GM12878 (cell line): ENCODE measurements at regions not wholly inside any gene's neighbourhood (a gene's known extent, or its start where the extent isn't known, plus 50 kb on each side); places are given as distances from the start of the nearest gene placed in this dataset.

ENCODE experiments used
- ATAC-seq: fragments of 200-7000 bp; cut with Tn5 transposase; 3 replicates; pipeline ENCODE4 v1.9.1; 2020; ENCODE audit warnings: mild to moderate bottlenecking, moderate library complexity
- BruUV-seq: library from RNA; stranded (reverse); fragments of 400-500 nt; replicated peaks from 2 replicates; lab custom pipeline; 2021; lab: Mats Ljungman, UMichigan
- CTCF ChIA-PET: fragments of 300-600 bp; sonication (Branson Sonifier 250); formaldehyde crosslinking; extraction: SDS; loops from one replicate; lab custom pipeline; 2021; ENCODE audit warnings: inconsistent platforms; lab: Yijun Ruan, JAX
- POLR2A ChIA-PET: fragments of 350-600 bp; formaldehyde crosslinking; extraction: SDS; loops from one replicate; lab custom pipeline; 2021; ENCODE audit warnings: inconsistent platforms; lab: Charles Lee
- RAD21 ChIA-PET: fragments of 300-600 bp; sonication (Branson Sonifier 250); formaldehyde crosslinking; loops from one replicate; lab custom pipeline; 2023; ENCODE audit warnings: antibody characterized with exemption; ENCODE audit not compliant: unreplicated experiment; lab: Charles Lee
- SMC1A ChIA-PET: fragments of 300-600 bp; sonication (Branson Sonifier 250); formaldehyde crosslinking; loops from one replicate; lab custom pipeline; 2023; ENCODE audit not compliant: unreplicated experiment, uncharacterized antibody; lab: Charles Lee
- DNase-seq: peaks from one replicate; pipeline ENCODE4 v3.0.0-alpha.2; 2011; ENCODE audit warnings: low read depth, low spot score
- FAIRE-seq: peaks from 3 replicates; lab custom pipeline; 2011; peaks lifted over from hg19 to GRCh38; lab: Jason Lieb, UNC
- H2AFZ ChIP-seq: 2 replicates; pipeline ENCODE4 v1.6.0; 2011; ENCODE audit warnings: low read depth, low read length, control low read depth; ENCODE audit not compliant: control insufficient read depth
- H3K27ac ChIP-seq: 2 replicates; pipeline ENCODE4 v1.5.1; 2011; ENCODE audit warnings: control low read depth; ENCODE audit not compliant: control insufficient read depth, insufficient read depth
- H3K27me3 ChIP-seq, 2 experiments: replicated peaks in 1 of 2; 2 replicates each; pipeline versions ENCODE4 v1.6.0 to v1.6.1; 2011; ENCODE audit warnings: low read length in 1 of 2; ENCODE audit not compliant: control insufficient read depth in 2 of 2, insufficient read depth in 2 of 2
- H3K36me3 ChIP-seq, 2 experiments: 2 replicates each; pipeline ENCODE4 v1.5.1; 2011; ENCODE audit warnings: low read length in 1 of 2; ENCODE audit not compliant: control insufficient read depth in 2 of 2, insufficient read depth in 2 of 2
- H3K4me1 ChIP-seq: 2 replicates; pipeline ENCODE4 v1.6.1; 2011; ENCODE audit warnings: mild to moderate bottlenecking, low read length, moderate library complexity, mixed read lengths; ENCODE audit not compliant: control insufficient read depth, insufficient read depth
- H3K4me2 ChIP-seq: 2 replicates; pipeline ENCODE4 v1.6.0; 2011; ENCODE audit warnings: control low read depth; ENCODE audit not compliant: control insufficient read depth, insufficient read depth
- H3K4me3 ChIP-seq: fragments of 200-600 bp; sonication (generic); 2 replicates; pipeline ENCODE4 v1.5.1; 2016
- H3K79me2 ChIP-seq: 2 replicates; pipeline ENCODE4 v1.6.0; 2011; ENCODE audit warnings: low read length; ENCODE audit not compliant: control insufficient read depth, insufficient read depth
- H3K9ac ChIP-seq: 2 replicates; pipeline ENCODE4 v1.8.0; 2011; ENCODE audit warnings: low read length, control low read depth, mixed read lengths; ENCODE audit not compliant: control insufficient read depth, insufficient read depth
- H3K9me3 ChIP-seq: replicated peaks from 3 replicates; pipeline ENCODE4 v1.5.1; 2011; ENCODE audit warnings: mild to moderate bottlenecking, low read length; ENCODE audit not compliant: control insufficient read depth, insufficient read depth
- H4K20me1 ChIP-seq: 2 replicates; pipeline ENCODE4 v1.6.0; 2011; ENCODE audit not compliant: control insufficient read depth, insufficient read depth
- ASH2L ChIP-seq: fragments of 300-600, 200-600 bp; sonication (generic); IDR thresholded peaks from 2 replicates; pipeline ENCODE4 v1.6.1; 2017; ENCODE audit warnings: low read depth, mild to moderate bottlenecking, borderline replicate concordance
- ATF7 ChIP-seq: fragments of 450-650 bp; IDR thresholded peaks from 2 replicates; pipeline ENCODE4 v1.6.1; 2016; ENCODE audit warnings: low read depth, mild to moderate bottlenecking
- BCL11A ChIP-seq: IDR thresholded peaks from 2 replicates; pipeline ENCODE4 v1.6.1; 2011; ENCODE audit warnings: low read depth, low read length
- BMI1 ChIP-seq: fragments of 450-650 bp; IDR thresholded peaks from 2 replicates; pipeline ENCODE4 v1.6.1; 2016; ENCODE audit warnings: mild to moderate bottlenecking, moderate library complexity, borderline replicate concordance
- CEBPB ChIP-seq, 2 experiments: fragments of 150-350 bp in 1 of 2; IDR thresholded peaks; 2 replicates each; pipeline ENCODE4 v1.6.1; 2012 to 2014; ENCODE audit warnings: low read depth in 2 of 2, low read length in 2 of 2, borderline replicate concordance in 1 of 2, inconsistent platforms in 1 of 2
- CUX1 ChIP-seq: IDR thresholded peaks from 2 replicates; pipeline ENCODE4 v1.6.1; 2012; ENCODE audit warnings: improper control_type of control experiment, low read depth, low read length; ENCODE audit not compliant: insufficient replicate concordance
- ETV6 ChIP-seq, 2 experiments: fragments of 450-650 bp in 1 of 2; IDR thresholded peaks in 1 of 2; conservative IDR thresholded peaks in 1 of 2; 2 replicates each; pipeline ENCODE4 v1.6.1; 2014; ENCODE audit warnings: antibody characterized with exemption in 1 of 2, borderline replicate concordance in 1 of 2, low read depth in 1 of 2, mild to moderate bottlenecking in 1 of 2, moderate library complexity in 1 of 2
- FOXK2 ChIP-seq: fragments of 450-650 bp; IDR thresholded peaks from 2 replicates; pipeline ENCODE4 v1.6.1; 2017; ENCODE audit warnings: mild to moderate bottlenecking, moderate library complexity
- PML ChIP-seq: IDR thresholded peaks from 2 replicates; pipeline ENCODE4 v1.6.1; 2012; ENCODE audit warnings: low read length, inconsistent platforms
- RBBP5 ChIP-seq: fragments of 200-600 bp; sonication (generic); conservative IDR thresholded peaks from 2 replicates; pipeline ENCODE4 v1.6.1; 2016
- RUNX3 ChIP-seq: IDR thresholded peaks from 2 replicates; pipeline ENCODE4 v1.6.1; 2012; ENCODE audit warnings: low read length, inconsistent platforms
- SPI1 ChIP-seq: IDR thresholded peaks from 2 replicates; pipeline ENCODE4 v1.6.1; 2011; ENCODE audit warnings: low read depth, mild to moderate bottlenecking, low read length, moderate library complexity, borderline replicate concordance; ENCODE audit not compliant: insufficient read depth
- SUZ12 ChIP-seq: fragments of 200-600 bp; sonication (generic); IDR thresholded peaks from one replicate; pipeline ENCODE4 v1.6.1; 2018; ENCODE audit warnings: antibody characterized with exemption, mild to moderate bottlenecking; ENCODE audit not compliant: unreplicated experiment
- YY1 ChIP-seq: IDR thresholded peaks from 2 replicates; pipeline ENCODE4 v1.6.1; 2011; ENCODE audit warnings: low read depth, mild to moderate bottlenecking, low read length
- WGBS: methylation state at CpG from one replicate; pipeline ENCODE4 v1.1.6; 2016; ENCODE audit warnings: low lambda C conversion rate; ENCODE audit not compliant: insufficient replicate concordance, insufficient coverage; ENCODE audit errors: missing lambda C conversion rate; 5-methylcytosine and 5-hydroxymethylcytosine counted together
- in situ Hi-C: fragments of 300-500 bp; cut with MboI; formaldehyde crosslinking; loops from 9 replicates; pipeline ENCODE4 v1.14.3; 2018; ENCODE audit warnings: mixed read lengths
- intact Hi-C: fragments of 100-400 bp; cut with micrococcal nuclease; formaldehyde crosslinking; loops from one replicate; pipeline ENCODE4 v1.14.2; 2022; ENCODE audit not compliant: unreplicated experiment

- in situ Hi-C loops, result no loop called here
- ChIA-PET RAD21 (no interaction called here), POLR2A (no interaction called here), SMC1A (no interaction called here), CTCF (no interaction called here)
- Histone ChIP-seq H3K4me2 (no peak overlapping the region), H3K4me1 (no peaks in the 10 kb centered on the region), H3K4me3 (no peak overlapping the region), H3K79me2 (no peaks in the 10 kb centered on the region), H2AFZ (no peak overlapping the region), H3K36me3 (no peaks in the 10 kb centered on the region), H3K27me3 (no peaks in the 10 kb centered on the region), H3K9ac (no peak overlapping the region), H4K20me1 (no peaks in the 10 kb centered on the region), H3K9me3 (no peaks in the 10 kb centered on the region), H3K27ac (no peak overlapping the region)
- no TSS peak for BruUV-seq
- ATAC-seq, result no peak
- no peak for TF ChIP-seq PML
- no peak for TF ChIP-seq RBBP5
- no peak for TF ChIP-seq CEBPB (IDR thresholded peaks at IDR 0.05; ENCODE audit: borderline replicate concordance in 1 of 2, low read depth in 2 of 2, low read length in 2 of 2)
- no peak for DNase-seq
- WGBS, result 32% methylated on average over 5 of the region's 5 CpGs
- intact Hi-C loops, result no loop called here
- FAIRE-seq, result no peak
Measured at GRCh38 chr14:85344171-85344570, 185.8 kb upstream of the FLRT2 start.

DNA sequence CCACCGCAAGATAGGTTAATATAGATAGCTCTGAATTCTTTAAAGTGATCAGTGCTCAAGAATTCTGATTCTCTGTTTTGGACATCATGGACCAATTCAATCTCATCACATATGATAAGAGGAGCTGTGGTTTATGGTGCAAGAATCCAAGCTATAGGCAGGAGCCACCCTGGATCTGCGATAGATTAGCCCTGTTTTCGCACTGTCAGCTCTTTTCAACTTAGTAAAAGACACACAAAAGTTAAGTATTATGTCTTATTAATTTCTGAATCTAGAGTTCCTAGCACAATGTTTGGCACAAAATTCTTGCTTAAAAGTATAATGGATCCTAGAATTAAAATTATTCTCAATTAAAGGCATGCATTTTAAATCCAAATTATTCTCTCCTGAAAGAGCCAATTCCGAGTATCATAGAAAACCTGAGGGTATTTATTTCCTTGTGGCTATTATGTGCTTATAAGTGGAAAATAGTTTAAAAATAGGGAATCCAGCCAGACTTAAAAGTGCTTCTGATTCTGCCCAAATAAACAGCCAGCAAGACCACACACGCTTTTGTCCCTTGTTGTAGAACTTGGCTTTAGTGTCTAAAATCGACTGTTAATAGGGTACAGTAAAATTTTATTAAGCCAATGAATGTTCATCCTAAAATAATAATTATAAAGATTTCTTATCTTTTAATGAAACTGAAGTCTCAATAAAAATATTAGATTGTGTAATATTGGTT lies 184.9 kb upstream of the FLRT2 start:
- H3K9me3 ChIP-seq, result no peaks in the 10 kb centered on the region
- ChIA-PET POLR2A (interaction anchor here (0.6 kb wide), 1 partner anchor 139 kb away, joined by 4 read pairs; no protein-coding TSS in a partner anchor), CTCF (no interaction called here), SMC1A (no interaction called here), RAD21 (no interaction called here)
- H3K9ac ChIP-seq, result no peak overlapping the region
- H3K4me3 ChIP-seq, result no peak overlapping the region
- DNase-seq (no peak), ATAC-seq (no peak), FAIRE-seq (no peak)
- H3K36me3 ChIP-seq, result no peaks in the 10 kb centered on the region
- H3K4me2 ChIP-seq, result no peak overlapping the region
- H3K4me1 ChIP-seq, result no peaks in the 10 kb centered on the region
- no peaks in the 10 kb centered on the region for H3K79me2 ChIP-seq
- WGBS, result 11% methylated on average over 6 of the region's 6 CpGs
- in situ Hi-C loops (no loop called here), intact Hi-C loops (no loop called here)
- no peak overlapping the region for H2AFZ ChIP-seq
- no peaks in the 10 kb centered on the region for H3K27me3 ChIP-seq
- no peaks in the 10 kb centered on the region for H4K20me1 ChIP-seq
- no TSS peak for BruUV-seq
- H3K27ac ChIP-seq, result no peak overlapping the region
- TF ChIP-seq SPI1 (no peak), SUZ12 (no peak), BMI1 (no peak), ATF7 (no peak), FOXK2 (no peak), RUNX3 (no peak), ASH2L (no peak), BCL11A (no peak), YY1 (no peak), ETV6 (conservative IDR thresholded peaks at IDR 0.05 in 1 of 2, IDR thresholded peaks at IDR 0.05 in 1 of 2; ENCODE audit: borderline replicate concordance in 1 of 2, low read depth in 1 of 2) (no peak), CUX1 (no peak)
